GM23338 (cell line): ENCODE measurements at regions not wholly inside any gene's neighbourhood (a gene's known extent, or its start where the extent isn't known, plus 50 kb on each side); places are given as distances from the start of the nearest gene placed in this dataset.

Experiments
- ATAC-seq: fragments of 200-7000 bp; cut with Tn5 transposase; 3 replicates; pipeline ENCODE4 v1.9.1; 2020
- DNase-seq: peaks from one replicate; pipeline ENCODE4 v3.0.0-alpha.2; 2015; ENCODE audit warnings: low spot score
- H2AFZ ChIP-seq: fragments of 200-600 bp; sonication (generic); 2 replicates; pipeline ENCODE4 v1.8.0; 2016; ENCODE audit warnings: antibody characterized with exemption, mild to moderate bottlenecking, moderate library complexity
- H3F3A ChIP-seq: fragments of 200-600 bp; sonication (generic); replicated peaks from 2 replicates; pipeline ENCODE4 v1.8.0; 2017; ENCODE audit warnings: antibody characterized with exemption, mixed run types, low read depth
- H3K27ac ChIP-seq: fragments of 200-600 bp; sonication (generic); 2 replicates; pipeline ENCODE4 v1.6.1; 2016; ENCODE audit warnings: low read depth
- H3K27me3 ChIP-seq: fragments of 200-600 bp; sonication (generic); 2 replicates; pipeline ENCODE4 v1.8.0; 2016; ENCODE audit warnings: mild to moderate bottlenecking, mixed run types, moderate library complexity; ENCODE audit not compliant: insufficient read depth
- H3K36me3 ChIP-seq: fragments of 200-600 bp; sonication (generic); 2 replicates; pipeline ENCODE4 v1.8.0; 2016; ENCODE audit warnings: mild to moderate bottlenecking; ENCODE audit not compliant: insufficient read depth
- H3K4me1 ChIP-seq: fragments of 200-600 bp; sonication (generic); 2 replicates; pipeline ENCODE4 v1.8.0; 2016; ENCODE audit warnings: mild to moderate bottlenecking, moderate library complexity; ENCODE audit not compliant: insufficient read depth
- H3K4me2 ChIP-seq: fragments of 200-600 bp; sonication (generic); 2 replicates; pipeline ENCODE4 v1.7.1; 2017; ENCODE audit warnings: mixed run types
- H3K4me3 ChIP-seq: fragments of 200-600 bp; sonication (generic); 2 replicates; pipeline ENCODE4 v1.6.1; 2016; ENCODE audit warnings: mixed run types
- H3K79me2 ChIP-seq: fragments of 200-600 bp; sonication (generic); replicated peaks from 2 replicates; pipeline ENCODE4 v1.8.0; 2017; ENCODE audit warnings: mild to moderate bottlenecking; ENCODE audit not compliant: insufficient read depth
- H3K9me2 ChIP-seq: fragments of 200-600 bp; sonication (generic); 2 replicates; pipeline ENCODE4 v1.8.0; 2017; ENCODE audit not compliant: insufficient read depth
- H4K20me1 ChIP-seq: fragments of 200-600 bp; sonication (generic); replicated peaks from 2 replicates; pipeline ENCODE4 v1.8.0; 2017; ENCODE audit warnings: mild to moderate bottlenecking; ENCODE audit not compliant: insufficient read depth
- H3K27ac Mint-ChIP-seq: 2 replicates; pipeline ENCODE4 v1.8.0; 2020; ENCODE audit warnings: inconsistent platforms, mild to moderate bottlenecking, moderate library complexity, mixed read lengths
- H3K27me3 Mint-ChIP-seq: 3 replicates; pipeline ENCODE4 v1.8.0; 2022; ENCODE audit warnings: low read depth, mild to moderate bottlenecking, moderate library complexity, mixed read lengths, inconsistent platforms; ENCODE audit not compliant: insufficient read depth, poor library complexity
- H3K36me3 Mint-ChIP-seq: 3 replicates; pipeline ENCODE4 v1.8.0; 2021; ENCODE audit warnings: low read depth, mild to moderate bottlenecking, inconsistent platforms, moderate library complexity, mixed read lengths
- H3K4me1 Mint-ChIP-seq: 3 replicates; pipeline ENCODE4 v1.8.0; 2020; ENCODE audit warnings: mild to moderate bottlenecking, inconsistent platforms, mixed read lengths
- H3K4me3 Mint-ChIP-seq: 3 replicates; pipeline ENCODE4 v1.8.0; 2021; ENCODE audit warnings: moderate library complexity, mild to moderate bottlenecking, inconsistent platforms, mixed read lengths
- H3K9me3 Mint-ChIP-seq: 3 replicates; pipeline ENCODE4 v1.8.0; 2020; ENCODE audit warnings: moderate library complexity, mild to moderate bottlenecking, inconsistent platforms, mixed read lengths
- EZH2 ChIP-seq: fragments of 200-600 bp; sonication (generic); IDR thresholded peaks from one replicate; pipeline ENCODE4 v1.8.0; 2017; ENCODE audit warnings: antibody characterized with exemption, mild to moderate bottlenecking, low read depth; ENCODE audit not compliant: unreplicated experiment
- EZH2phosphoT487 ChIP-seq: fragments of 200-600 bp; sonication (generic); IDR thresholded peaks from one replicate; pipeline ENCODE4 v1.8.1; 2018; ENCODE audit warnings: antibody characterized with exemption; ENCODE audit not compliant: unreplicated experiment
- JUNB ChIP-seq: IDR thresholded peaks from one replicate; pipeline ENCODE4 v1.6.1; 2016; ENCODE audit warnings: antibody characterized with exemption; ENCODE audit not compliant: unreplicated experiment
- POLR2AphosphoS5 ChIP-seq: IDR thresholded peaks from 2 replicates; pipeline ENCODE4 v1.6.1; 2016; ENCODE audit warnings: antibody characterized with exemption, low read depth
- STAT1 ChIP-seq: IDR thresholded peaks from one replicate; pipeline ENCODE4 v1.6.1; 2016; ENCODE audit warnings: antibody characterized with exemption; ENCODE audit not compliant: unreplicated experiment
- ZNF114 ChIP-seq: fragments of 250-450 bp; sonication (Bioruptor Pico); IDR thresholded peaks from 2 replicates; pipeline ENCODE4 v1.5.0; 2020; ENCODE audit warnings: mild to moderate bottlenecking, moderate library complexity
- TF ChIP-seq, protein P1 (sequence below), 2 experiments: fragments of 200-600 bp in 1 of 2; sonication (generic) in 1 of 2; conservative IDR thresholded peaks; 2 replicates each; pipeline versions ENCODE4 v1.5.1 to v1.6.1; 2016 to 2017; ENCODE audit warnings: antibody characterized with exemption in 2 of 2, low read depth in 2 of 2, mild to moderate bottlenecking in 2 of 2, moderate library complexity in 1 of 2
- TF ChIP-seq, protein P2 (sequence below): IDR thresholded peaks from one replicate; pipeline ENCODE4 v1.6.1; 2018; ENCODE audit warnings: antibody characterized with exemption; ENCODE audit not compliant: unreplicated experiment
- TF ChIP-seq, protein P3 (sequence below): IDR thresholded peaks from 2 replicates; pipeline ENCODE4 v1.6.1; 2016; ENCODE audit warnings: antibody characterized with exemption

DNA sequence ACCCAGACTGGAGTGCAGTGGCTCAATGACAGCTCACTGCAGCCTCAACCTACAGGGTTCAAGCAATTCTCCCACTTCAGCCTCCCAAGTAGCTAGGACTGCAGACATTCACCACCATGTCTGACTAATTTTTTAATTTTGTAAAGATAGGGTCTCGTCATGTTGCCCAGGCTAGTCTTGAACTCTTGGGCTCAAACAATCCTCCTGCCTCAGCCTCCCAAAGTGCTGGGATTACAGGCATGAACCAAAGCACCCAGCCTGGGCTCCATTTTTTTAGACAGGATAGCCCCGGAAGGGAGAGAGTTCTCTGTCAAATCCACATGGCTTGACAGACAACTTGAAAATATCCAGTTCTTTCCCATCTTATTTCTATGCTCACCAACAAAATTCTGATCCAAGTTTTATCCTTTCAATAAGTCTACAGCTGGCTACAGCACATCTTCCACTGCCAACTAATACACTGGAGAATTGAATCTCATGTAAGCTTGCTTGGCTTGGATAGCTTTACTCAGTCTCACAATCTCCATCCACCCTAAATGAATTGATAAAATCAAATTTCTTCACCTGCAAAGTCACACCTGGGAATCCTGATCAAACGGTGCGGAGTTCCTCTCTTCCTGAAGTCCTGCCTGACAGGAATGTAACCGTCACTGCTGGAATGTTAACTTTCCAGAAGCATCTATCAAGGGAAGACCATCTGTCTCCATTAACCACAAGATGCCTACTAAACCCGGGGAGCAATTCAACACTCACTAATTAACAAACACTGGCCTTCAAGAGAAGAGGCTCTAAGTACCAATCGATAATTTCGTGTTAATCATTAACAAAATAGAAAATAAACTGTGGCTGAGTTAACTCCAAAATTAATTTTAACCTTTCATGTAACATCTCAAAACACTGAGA, 239.7 kb upstream of the MKLN1 start (continued):
- TF ChIP-seq, protein P1, sequence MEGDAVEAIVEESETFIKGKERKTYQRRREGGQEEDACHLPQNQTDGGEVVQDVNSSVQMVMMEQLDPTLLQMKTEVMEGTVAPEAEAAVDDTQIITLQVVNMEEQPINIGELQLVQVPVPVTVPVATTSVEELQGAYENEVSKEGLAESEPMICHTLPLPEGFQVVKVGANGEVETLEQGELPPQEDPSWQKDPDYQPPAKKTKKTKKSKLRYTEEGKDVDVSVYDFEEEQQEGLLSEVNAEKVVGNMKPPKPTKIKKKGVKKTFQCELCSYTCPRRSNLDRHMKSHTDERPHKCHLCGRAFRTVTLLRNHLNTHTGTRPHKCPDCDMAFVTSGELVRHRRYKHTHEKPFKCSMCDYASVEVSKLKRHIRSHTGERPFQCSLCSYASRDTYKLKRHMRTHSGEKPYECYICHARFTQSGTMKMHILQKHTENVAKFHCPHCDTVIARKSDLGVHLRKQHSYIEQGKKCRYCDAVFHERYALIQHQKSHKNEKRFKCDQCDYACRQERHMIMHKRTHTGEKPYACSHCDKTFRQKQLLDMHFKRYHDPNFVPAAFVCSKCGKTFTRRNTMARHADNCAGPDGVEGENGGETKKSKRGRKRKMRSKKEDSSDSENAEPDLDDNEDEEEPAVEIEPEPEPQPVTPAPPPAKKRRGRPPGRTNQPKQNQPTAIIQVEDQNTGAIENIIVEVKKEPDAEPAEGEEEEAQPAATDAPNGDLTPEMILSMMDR (conservative IDR thresholded peaks at IDR 0.05; ENCODE audit: low read depth in 2 of 2), result no peak

DNA sequence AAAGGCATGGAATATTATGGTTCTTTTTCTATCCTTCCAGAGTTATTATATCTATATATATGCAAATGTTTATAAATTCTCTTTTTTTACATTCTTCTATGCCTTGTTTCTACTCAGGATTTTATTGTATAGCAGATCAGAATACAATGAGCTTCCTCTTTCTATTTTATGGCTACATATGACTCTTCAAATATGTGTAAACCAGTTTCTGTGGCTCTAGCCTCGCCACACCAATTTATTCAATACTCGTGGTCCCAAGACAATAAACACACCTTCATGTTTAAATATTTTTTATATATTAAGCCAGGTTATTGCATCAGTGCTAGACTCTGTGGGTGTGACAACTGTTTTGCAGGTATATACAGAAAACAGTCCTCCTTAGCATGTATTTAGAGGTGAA, 237.5 kb upstream of the MKLN1 start:
- peaks cover 72% of the 10 kb centered on the region for H3K79me2 ChIP-seq
- Mint-ChIP-seq H3K36me3 (peaks cover 30% of the 10 kb centered on the region), H3K27ac (peak overlapping the region; percentile 98; the same call in 1 of the 2 replicates), H3K9me3 (0 out of 3 replicates have a peak, but pooled peaks cover 3% of the 10 kb centered on the region), H3K4me1 (peaks cover 46% of the 10 kb centered on the region), H3K27me3 (peaks cover 3% of the 10 kb centered on the region), H3K4me3 (peak overlapping the region; percentile 61)
- peaks cover 10% of the 10 kb centered on the region; the same call in 1 of the 2 replicates for H3F3A ChIP-seq
- TF ChIP-seq, protein P2, sequence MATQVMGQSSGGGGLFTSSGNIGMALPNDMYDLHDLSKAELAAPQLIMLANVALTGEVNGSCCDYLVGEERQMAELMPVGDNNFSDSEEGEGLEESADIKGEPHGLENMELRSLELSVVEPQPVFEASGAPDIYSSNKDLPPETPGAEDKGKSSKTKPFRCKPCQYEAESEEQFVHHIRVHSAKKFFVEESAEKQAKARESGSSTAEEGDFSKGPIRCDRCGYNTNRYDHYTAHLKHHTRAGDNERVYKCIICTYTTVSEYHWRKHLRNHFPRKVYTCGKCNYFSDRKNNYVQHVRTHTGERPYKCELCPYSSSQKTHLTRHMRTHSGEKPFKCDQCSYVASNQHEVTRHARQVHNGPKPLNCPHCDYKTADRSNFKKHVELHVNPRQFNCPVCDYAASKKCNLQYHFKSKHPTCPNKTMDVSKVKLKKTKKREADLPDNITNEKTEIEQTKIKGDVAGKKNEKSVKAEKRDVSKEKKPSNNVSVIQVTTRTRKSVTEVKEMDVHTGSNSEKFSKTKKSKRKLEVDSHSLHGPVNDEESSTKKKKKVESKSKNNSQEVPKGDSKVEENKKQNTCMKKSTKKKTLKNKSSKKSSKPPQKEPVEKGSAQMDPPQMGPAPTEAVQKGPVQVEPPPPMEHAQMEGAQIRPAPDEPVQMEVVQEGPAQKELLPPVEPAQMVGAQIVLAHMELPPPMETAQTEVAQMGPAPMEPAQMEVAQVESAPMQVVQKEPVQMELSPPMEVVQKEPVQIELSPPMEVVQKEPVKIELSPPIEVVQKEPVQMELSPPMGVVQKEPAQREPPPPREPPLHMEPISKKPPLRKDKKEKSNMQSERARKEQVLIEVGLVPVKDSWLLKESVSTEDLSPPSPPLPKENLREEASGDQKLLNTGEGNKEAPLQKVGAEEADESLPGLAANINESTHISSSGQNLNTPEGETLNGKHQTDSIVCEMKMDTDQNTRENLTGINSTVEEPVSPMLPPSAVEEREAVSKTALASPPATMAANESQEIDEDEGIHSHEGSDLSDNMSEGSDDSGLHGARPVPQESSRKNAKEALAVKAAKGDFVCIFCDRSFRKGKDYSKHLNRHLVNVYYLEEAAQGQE, result no peak
- no peak for TF ChIP-seq JUNB
- TF ChIP-seq, protein P1 (conservative IDR thresholded peaks at IDR 0.05; ENCODE audit: low read depth in 2 of 2), result no peak
- no peak for TF ChIP-seq POLR2AphosphoS5
- TF ChIP-seq STAT1, result no peak
- TF ChIP-seq EZH2, result no peak
- TF ChIP-seq EZH2phosphoT487, result no peak
- TF ChIP-seq, protein P3, sequence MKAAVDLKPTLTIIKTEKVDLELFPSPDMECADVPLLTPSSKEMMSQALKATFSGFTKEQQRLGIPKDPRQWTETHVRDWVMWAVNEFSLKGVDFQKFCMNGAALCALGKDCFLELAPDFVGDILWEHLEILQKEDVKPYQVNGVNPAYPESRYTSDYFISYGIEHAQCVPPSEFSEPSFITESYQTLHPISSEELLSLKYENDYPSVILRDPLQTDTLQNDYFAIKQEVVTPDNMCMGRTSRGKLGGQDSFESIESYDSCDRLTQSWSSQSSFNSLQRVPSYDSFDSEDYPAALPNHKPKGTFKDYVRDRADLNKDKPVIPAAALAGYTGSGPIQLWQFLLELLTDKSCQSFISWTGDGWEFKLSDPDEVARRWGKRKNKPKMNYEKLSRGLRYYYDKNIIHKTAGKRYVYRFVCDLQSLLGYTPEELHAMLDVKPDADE, result no peak
- TF ChIP-seq ZNF114 (CRISPR knock-in tag), result no peak
- H2AFZ ChIP-seq, result no peak overlapping the region
- no peak for ATAC-seq
- DNase-seq, result no peak
- no peaks in the 10 kb centered on the region for H3K9me2 ChIP-seq
- no peaks in the 10 kb centered on the region for H3K36me3 ChIP-seq
- H3K27ac ChIP-seq, result peak overlapping the region; percentile 93
- H3K4me1 ChIP-seq, result peaks cover 38% of the 10 kb centered on the region
- H4K20me1 ChIP-seq, result no peaks in the 10 kb centered on the region
- H3K4me3 ChIP-seq, result peak overlapping the region; percentile 29
- H3K4me2 ChIP-seq, result peak overlapping the region; percentile 59
- H3K27me3 ChIP-seq, result no peaks in the 10 kb centered on the region
